AG09319 (cell line): ENCODE measurements at regions not wholly inside any gene's neighbourhood (a gene's known extent, or its start where the extent isn't known, plus 50 kb on each side); places are given as distances from the start of the nearest gene placed in this dataset.

ENCODE experiments used
- DNase-seq: peaks from one replicate; pipeline ENCODE4 v3.0.0-alpha.2; 2010; ENCODE audit warnings: low read depth; ENCODE audit errors: extremely low read depth
- TF ChIP-seq, protein P1 (sequence below): IDR thresholded peaks from 2 replicates; pipeline ENCODE4 v1.5.1; 2011; ENCODE audit warnings: low read depth, mild to moderate bottlenecking, inconsistent platforms, low read length, moderate library complexity

DNA sequence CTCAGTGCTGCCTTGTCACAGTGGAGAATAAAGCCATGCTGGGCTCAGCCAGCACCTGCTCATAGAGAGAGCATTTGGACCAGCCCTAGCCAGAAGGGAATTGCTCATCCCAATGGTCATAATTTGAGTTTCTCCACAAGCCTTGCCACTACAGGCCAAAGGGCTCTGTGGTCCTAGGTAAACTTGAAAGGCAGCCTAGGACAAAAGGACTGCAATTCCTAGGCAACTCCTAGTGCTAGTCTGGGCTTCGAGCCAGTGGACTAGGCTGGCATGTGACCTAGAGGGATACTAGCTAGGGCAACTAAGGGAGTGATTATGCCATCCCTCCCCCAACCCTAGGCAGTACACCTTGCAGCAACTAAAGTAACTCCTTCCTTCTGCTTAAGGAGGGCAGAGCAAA is 516.2 kb downstream of the BCKDHB start:
- DNase-seq: no peak
- TF ChIP-seq, protein P1, sequence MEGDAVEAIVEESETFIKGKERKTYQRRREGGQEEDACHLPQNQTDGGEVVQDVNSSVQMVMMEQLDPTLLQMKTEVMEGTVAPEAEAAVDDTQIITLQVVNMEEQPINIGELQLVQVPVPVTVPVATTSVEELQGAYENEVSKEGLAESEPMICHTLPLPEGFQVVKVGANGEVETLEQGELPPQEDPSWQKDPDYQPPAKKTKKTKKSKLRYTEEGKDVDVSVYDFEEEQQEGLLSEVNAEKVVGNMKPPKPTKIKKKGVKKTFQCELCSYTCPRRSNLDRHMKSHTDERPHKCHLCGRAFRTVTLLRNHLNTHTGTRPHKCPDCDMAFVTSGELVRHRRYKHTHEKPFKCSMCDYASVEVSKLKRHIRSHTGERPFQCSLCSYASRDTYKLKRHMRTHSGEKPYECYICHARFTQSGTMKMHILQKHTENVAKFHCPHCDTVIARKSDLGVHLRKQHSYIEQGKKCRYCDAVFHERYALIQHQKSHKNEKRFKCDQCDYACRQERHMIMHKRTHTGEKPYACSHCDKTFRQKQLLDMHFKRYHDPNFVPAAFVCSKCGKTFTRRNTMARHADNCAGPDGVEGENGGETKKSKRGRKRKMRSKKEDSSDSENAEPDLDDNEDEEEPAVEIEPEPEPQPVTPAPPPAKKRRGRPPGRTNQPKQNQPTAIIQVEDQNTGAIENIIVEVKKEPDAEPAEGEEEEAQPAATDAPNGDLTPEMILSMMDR: no peak

DNA sequence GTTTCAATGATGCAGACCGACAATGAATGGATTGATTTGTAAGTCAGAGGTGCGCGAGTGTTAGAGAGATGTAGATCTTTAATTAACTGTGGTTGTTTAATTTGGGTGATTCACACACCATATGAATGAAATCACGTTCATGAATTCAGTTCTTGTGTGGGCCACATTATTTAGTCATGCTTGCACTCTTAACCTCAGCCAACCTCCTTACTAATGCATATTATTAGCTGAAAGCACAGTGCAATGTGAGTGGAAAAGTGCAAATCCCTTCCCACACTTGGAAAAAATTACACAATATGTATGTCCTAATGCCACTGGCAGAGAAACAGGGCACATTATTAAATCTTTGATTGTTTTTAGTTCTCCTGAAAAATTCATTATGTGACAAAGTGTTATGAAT is 512.5 kb downstream of the BCKDHB start:
- TF ChIP-seq, protein P1: no peak
- no peak for DNase-seq

DNA sequence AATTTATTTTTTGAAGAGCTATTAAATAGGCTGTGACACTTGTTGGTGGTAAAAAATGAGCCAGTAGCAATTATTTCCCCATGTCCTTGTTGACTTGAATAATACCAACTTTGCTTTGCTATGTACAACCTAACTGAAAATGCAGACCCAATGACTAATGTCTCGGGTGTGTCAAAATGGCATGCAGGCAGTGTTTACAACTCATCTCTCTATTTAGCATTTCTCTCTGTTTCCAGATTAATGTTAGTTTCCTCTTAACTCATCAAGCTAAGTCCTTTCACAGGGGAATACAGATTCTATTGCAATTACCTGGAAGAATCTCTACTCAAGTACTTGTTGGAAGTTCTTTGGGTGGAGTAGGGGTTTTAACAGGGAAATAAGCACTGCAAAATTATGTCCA is 504.4 kb downstream of the BCKDHB start:
- DNase-seq: no peak
- TF ChIP-seq, protein P1: no peak

DNA sequence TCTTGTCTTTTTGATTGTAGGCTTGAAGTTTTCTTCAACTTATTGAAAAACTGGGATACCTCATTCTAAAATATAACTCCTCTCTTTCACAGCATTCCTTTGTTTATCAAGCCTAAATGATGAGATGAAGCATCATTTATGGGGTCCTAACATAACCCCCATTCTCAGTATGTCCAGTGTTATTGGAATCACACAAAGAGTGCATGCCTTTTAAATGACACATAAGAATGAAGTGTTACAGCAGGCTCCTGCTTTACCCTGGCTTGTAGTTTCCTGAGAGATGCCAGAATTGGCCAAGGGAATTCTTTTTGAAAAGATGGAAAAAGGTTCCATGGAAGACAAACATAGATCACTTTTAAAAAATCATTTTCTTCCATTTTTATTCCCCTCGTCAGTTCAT is 502.4 kb downstream of the BCKDHB start:
- DNase-seq: no peak
- TF ChIP-seq, protein P1: no peak

DNA sequence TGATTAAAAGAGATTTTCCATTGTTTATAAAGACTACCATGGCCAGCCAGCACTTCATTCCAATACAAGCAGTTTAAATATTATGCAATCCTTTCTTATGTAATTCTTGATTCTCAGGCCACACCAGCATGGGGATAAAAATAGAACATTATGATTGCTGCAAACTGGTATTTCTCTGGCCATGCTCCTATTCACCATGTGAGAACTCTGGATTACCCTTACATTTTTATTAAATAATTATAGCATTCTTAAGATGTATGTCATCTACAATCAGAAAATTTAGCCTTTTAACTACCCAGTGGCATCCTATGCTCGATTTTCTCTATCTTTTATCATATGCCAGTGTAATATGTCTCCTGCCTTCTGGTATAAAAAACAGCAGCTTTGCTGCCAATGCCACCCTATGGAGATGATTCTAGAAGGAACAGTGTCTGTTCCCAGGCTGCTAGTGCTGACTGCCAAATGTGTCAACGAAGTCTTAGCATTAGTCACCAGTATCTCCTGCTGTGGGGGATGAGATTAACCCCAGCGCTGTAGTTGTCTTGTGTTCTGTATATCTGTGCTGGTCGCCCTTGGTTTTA is 501.4 kb downstream of the BCKDHB start:
- TF ChIP-seq, protein P1: no peak
- DNase-seq: peak; percentile 81

DNA sequence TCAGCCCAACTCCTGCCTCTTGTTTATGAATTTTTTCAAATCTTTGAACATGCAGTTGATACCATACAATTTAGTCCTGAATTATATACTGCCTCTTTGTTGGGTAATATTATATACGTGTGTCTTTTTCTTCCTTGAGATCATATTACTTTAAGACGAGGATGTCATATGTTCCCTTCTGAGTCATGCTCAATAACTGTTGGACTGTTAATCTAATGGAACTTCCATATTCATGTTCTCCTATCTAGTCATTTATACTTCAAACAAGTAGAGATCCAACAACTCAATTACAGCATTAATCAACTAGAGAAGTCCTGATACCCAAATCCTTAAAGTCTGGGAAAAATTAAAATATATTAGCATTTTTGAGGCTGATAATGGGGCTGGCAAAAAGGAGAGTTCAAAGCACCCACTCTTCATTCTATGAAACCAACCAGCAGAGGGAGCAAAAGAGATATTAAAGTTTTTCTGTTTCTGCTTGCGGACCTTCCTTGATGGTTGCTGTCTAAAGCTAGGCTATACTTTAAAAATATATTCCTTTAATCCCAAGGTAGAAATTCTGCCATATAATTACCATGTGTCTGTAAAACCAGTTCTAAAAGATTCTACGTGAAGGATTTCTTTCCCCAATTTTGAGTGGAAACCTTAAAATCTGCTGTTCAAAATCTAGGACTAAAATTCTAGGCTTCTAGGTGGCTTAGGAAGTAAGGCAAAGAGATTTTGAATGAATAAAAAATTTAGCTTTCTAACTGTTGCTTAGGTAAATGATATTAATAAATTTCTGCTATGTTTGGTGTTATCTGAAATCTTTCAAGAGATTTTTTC is 498.9 kb downstream of the BCKDHB start:
- TF ChIP-seq, protein P1: peak; percentile 55
- no peak for DNase-seq

DNA sequence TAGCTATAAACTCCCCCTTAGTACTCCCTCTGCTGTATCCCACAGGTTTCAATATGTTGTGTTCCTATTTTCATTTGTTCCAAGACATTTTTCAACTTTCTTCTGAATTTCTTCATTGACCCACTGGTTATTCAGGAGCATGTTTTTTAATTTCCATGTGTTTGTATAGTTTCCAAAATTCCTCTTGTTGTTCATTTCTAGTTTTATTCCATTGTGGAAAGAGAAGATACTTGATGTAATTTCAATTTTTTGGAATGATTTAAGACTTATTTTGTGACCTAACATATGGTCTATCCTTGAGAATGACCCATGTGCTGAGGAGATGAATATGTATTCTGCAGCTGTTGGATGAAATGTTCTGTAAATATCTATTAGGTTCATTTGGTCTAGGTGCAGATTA is 497.2 kb downstream of the BCKDHB start:
- DNase-seq: no peak
- TF ChIP-seq, protein P1: no peak
